ENCODE measurements at regions not wholly inside any gene's neighbourhood (a gene's known extent, or its start where the extent isn't known, plus 50 kb on each side); places are given as distances from the start of the nearest gene placed in this dataset.

DNA sequence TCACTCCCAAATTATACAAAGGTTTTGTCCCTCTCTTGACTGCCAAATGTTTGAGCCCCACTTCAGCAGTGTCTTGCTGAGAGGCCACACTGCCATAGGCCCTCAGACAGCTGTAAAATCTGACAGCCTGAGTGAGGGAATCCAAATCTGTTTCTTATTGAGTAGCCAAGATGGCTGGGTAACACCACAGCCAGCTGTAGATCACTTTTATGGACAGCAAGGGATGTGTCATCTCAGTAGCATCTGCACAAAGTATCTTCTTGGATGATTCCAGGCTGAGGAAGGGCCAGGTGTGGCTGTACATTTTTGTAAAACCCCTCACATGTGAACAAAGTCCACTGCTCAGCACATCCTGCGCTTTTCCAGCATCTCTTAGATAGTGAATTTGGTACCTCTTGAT is 237.0 kb upstream of the LRTM1 start:
- Mint-ChIP-seq H3K36me3 (ENCODE audit: insufficient read depth, unreplicated experiment) (no peaks in the 10 kb centered on the region), H3K27me3 (ENCODE audit: insufficient read depth, unreplicated experiment) (peaks cover 7% of the 10 kb centered on the region), H3K4me3 (ENCODE audit: unreplicated experiment) (no peak overlapping the region), H3K9me3 (ENCODE audit: unreplicated experiment) (no peaks in the 10 kb centered on the region), H3K27ac (ENCODE audit: unreplicated experiment) (no peak overlapping the region), H3K4me1 (ENCODE audit: low read depth, unreplicated experiment) (no peaks in the 10 kb centered on the region)
- no TSS peak for BruUV-seq (replicated peaks)
- POLR2A ChIA-PET: no interaction called here
- TF ChIP-seq, protein P1, sequence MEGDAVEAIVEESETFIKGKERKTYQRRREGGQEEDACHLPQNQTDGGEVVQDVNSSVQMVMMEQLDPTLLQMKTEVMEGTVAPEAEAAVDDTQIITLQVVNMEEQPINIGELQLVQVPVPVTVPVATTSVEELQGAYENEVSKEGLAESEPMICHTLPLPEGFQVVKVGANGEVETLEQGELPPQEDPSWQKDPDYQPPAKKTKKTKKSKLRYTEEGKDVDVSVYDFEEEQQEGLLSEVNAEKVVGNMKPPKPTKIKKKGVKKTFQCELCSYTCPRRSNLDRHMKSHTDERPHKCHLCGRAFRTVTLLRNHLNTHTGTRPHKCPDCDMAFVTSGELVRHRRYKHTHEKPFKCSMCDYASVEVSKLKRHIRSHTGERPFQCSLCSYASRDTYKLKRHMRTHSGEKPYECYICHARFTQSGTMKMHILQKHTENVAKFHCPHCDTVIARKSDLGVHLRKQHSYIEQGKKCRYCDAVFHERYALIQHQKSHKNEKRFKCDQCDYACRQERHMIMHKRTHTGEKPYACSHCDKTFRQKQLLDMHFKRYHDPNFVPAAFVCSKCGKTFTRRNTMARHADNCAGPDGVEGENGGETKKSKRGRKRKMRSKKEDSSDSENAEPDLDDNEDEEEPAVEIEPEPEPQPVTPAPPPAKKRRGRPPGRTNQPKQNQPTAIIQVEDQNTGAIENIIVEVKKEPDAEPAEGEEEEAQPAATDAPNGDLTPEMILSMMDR (IDR thresholded peaks at IDR 0.05; ENCODE audit: insufficient read depth in 1 of 2, low read depth in 1 of 2, low read length in 1 of 2, severe bottlenecking in 1 of 2, unreplicated experiment in 1 of 2): no peak
- Histone ChIP-seq H3K36me3 (ENCODE audit: control insufficient read depth, insufficient read depth, low read length) (no peaks in the 10 kb centered on the region), H3K4me1 (no peaks in the 10 kb centered on the region), H3K4me3 (ENCODE audit: low read depth, low read length) (no peak overlapping the region), H3K9me3 (no peaks in the 10 kb centered on the region), H3K27me3 (replicated peaks; ENCODE audit: control insufficient read depth, insufficient read depth, low read length) (no peaks in the 10 kb centered on the region)
- DNase-seq: no peak
- intact Hi-C loops (cut with micrococcal nuclease; ENCODE audit: unreplicated experiment): no loop called here
- CTCF ChIA-PET: no interaction called here

DNA sequence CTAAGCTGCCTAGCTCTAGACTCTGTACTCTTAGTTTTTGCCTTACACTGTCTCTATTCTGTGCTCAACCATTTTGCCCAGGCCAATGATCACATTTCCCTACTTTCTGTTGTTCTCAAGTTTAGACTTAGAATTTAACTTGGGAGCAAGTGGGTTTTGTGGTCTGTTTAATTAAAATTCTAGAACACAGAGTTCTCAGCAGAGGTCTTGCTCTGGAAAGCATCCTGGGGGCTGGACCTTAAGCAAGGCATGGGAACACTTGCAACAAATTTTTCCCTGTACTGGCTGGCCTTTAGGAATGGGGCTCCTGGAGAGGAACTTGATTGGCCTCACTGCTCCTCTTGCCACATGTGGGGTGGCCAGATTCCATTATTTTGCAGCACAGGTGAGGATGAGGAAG is 236.3 kb upstream of the LRTM1 start:
- Mint-ChIP-seq H3K36me3 (ENCODE audit: insufficient read depth, unreplicated experiment) (no peaks in the 10 kb centered on the region), H3K4me3 (ENCODE audit: unreplicated experiment) (no peak overlapping the region), H3K4me1 (ENCODE audit: low read depth, unreplicated experiment) (no peaks in the 10 kb centered on the region), H3K27me3 (ENCODE audit: insufficient read depth, unreplicated experiment) (peaks cover 9% of the 10 kb centered on the region), H3K9me3 (ENCODE audit: unreplicated experiment) (no peaks in the 10 kb centered on the region), H3K27ac (ENCODE audit: unreplicated experiment) (no peak overlapping the region)
- Histone ChIP-seq H3K36me3 (ENCODE audit: control insufficient read depth, insufficient read depth, low read length) (no peaks in the 10 kb centered on the region), H3K4me1 (no peaks in the 10 kb centered on the region), H3K4me3 (ENCODE audit: low read depth, low read length) (no peak overlapping the region), H3K9me3 (no peaks in the 10 kb centered on the region), H3K27me3 (replicated peaks; ENCODE audit: control insufficient read depth, insufficient read depth, low read length) (no peaks in the 10 kb centered on the region)
- BruUV-seq (replicated peaks): no TSS peak
- intact Hi-C loops (cut with micrococcal nuclease; ENCODE audit: unreplicated experiment): no loop called here
- CTCF ChIA-PET: no interaction called here
- DNase-seq: no peak
- TF ChIP-seq, protein P1 (IDR thresholded peaks at IDR 0.05; ENCODE audit: insufficient read depth in 1 of 2, low read depth in 1 of 2, low read length in 1 of 2, severe bottlenecking in 1 of 2, unreplicated experiment in 1 of 2): no peak
- POLR2A ChIA-PET: no interaction called here

DNA sequence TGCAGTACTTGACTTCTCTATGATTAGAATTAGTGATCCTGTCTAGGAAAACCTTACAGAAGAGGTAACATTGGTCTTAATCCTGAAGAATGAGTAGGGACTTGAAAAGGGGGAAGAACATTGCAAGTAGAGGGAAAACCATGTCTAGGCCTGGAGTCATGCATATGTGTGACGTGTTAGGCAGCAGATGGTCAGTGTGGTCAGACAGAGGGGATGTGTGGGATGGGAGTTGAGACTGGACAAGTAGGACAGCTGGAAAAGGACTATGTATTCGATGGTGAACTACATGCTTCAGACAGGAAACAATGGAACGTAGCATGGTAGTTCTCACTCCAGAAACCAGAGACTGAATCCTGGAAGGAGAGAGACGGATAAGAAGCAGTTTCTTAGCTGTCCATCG is 235.6 kb upstream of the LRTM1 start:
- intact Hi-C loops (cut with micrococcal nuclease; ENCODE audit: unreplicated experiment): no loop called here
- H3K4me3 ChIP-seq (ENCODE audit: low read depth, low read length): no peak overlapping the region
- Mint-ChIP-seq H3K4me3 (ENCODE audit: unreplicated experiment) (no peak overlapping the region), H3K4me1 (ENCODE audit: low read depth, unreplicated experiment) (no peaks in the 10 kb centered on the region), H3K9me3 (ENCODE audit: unreplicated experiment) (no peaks in the 10 kb centered on the region), H3K36me3 (ENCODE audit: insufficient read depth, unreplicated experiment) (no peaks in the 10 kb centered on the region), H3K27me3 (ENCODE audit: insufficient read depth, unreplicated experiment) (peaks cover 11% of the 10 kb centered on the region), H3K27ac (ENCODE audit: unreplicated experiment) (no peak overlapping the region)
- H3K36me3 ChIP-seq (ENCODE audit: control insufficient read depth, insufficient read depth, low read length): no peaks in the 10 kb centered on the region
- H3K4me1 ChIP-seq: no peaks in the 10 kb centered on the region
- no peak for DNase-seq
- CTCF ChIA-PET: no interaction called here
- TF ChIP-seq, protein P1 (IDR thresholded peaks at IDR 0.05; ENCODE audit: insufficient read depth in 1 of 2, low read depth in 1 of 2, low read length in 1 of 2, severe bottlenecking in 1 of 2, unreplicated experiment in 1 of 2): no peak
- H3K9me3 ChIP-seq: no peaks in the 10 kb centered on the region
- BruUV-seq (replicated peaks): no TSS peak
- H3K27me3 ChIP-seq (replicated peaks; ENCODE audit: control insufficient read depth, insufficient read depth, low read length): no peaks in the 10 kb centered on the region
- POLR2A ChIA-PET: no interaction called here

All from Caco-2 (cell line).